Subcutaneous abdominal adipose tissue (tissue), 5 donors: ENCODE measurements at regions not wholly inside any gene's neighbourhood (a gene's known extent, or its start where the extent isn't known, plus 50 kb on each side); places are given as distances from the start of the nearest gene placed in this dataset.

Experiments
- H3K27ac ChIP-seq: one replicate; pipeline ENCODE4 v1.7.0; 2013; ENCODE audit warnings: low read depth, mild to moderate bottlenecking, inconsistent platforms, low read length, moderate library complexity
- H3K27me3 ChIP-seq, 5 donors: one replicate each; pipeline ENCODE4 v1.7.0; 2013; ENCODE audit warnings: low read length in 5 of 5, inconsistent platforms in 1 of 5; ENCODE audit not compliant: control insufficient read depth in 5 of 5, insufficient read depth in 4 of 5
- H3K36me3 ChIP-seq, 5 donors: one replicate each; pipeline ENCODE4 v1.7.0; 2013; ENCODE audit warnings: low read length in 5 of 5; ENCODE audit not compliant: control insufficient read depth in 5 of 5, insufficient read depth in 5 of 5
- H3K4me1 ChIP-seq, 5 donors: one replicate each; pipeline ENCODE4 v1.7.0; 2013; ENCODE audit warnings: low read length in 5 of 5, mild to moderate bottlenecking in 3 of 5, moderate library complexity in 1 of 5; ENCODE audit not compliant: control insufficient read depth in 5 of 5, insufficient read depth in 5 of 5
- H3K4me3 ChIP-seq, 5 donors: one replicate each; pipeline ENCODE4 v1.7.0; 2013; ENCODE audit warnings: low read length in 5 of 5, low read depth in 1 of 5
- H3K9ac ChIP-seq, 5 donors: one replicate each; pipeline ENCODE4 v1.7.0; 2013; ENCODE audit warnings: low read length in 5 of 5, mild to moderate bottlenecking in 4 of 5, moderate library complexity in 3 of 5
- H3K9me3 ChIP-seq, 5 donors: one replicate each; pipeline ENCODE4 v1.7.0; 2013; ENCODE audit warnings: low read length in 5 of 5; ENCODE audit not compliant: control insufficient read depth in 5 of 5
- donor health status: healthy.
- donor health status: healthy.
- donor health status: healthy.
- donor health status: healthy.
- donor health status: healthy.

DNA sequence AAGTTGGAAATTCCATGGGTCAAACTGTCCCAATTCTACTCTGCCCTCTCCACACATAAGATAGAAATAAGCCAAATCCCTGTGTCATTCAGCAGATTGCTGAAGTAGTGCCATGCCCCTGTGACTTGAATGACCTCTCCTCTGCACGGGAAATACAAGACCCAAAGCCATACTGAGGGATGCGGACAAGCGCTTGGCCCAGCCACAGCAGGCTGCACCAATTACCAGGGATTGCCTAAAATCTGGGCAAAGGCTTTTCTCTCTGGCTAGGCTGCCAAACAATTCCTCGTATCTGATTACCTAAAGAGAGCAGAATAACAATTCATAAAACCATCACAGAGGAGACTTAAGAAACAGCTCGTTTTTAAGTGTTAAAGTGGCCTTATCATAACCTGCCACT is 421.8 kb upstream of the JARID2 start:
- Histone ChIP-seq H3K9me3 (no peaks in the 10 kb centered on the region), H3K27ac (peak overlapping the region; percentile 70), H3K36me3 (no peaks in the 10 kb centered on the region), H3K4me3 (no peak overlapping the region), H3K9ac (no peak overlapping the region), H3K4me1 (peaks cover 7 to 32% (median 24%) of the 10 kb centered on the region in 5 donors), H3K27me3 (no peaks in the 10 kb centered on the region)

DNA sequence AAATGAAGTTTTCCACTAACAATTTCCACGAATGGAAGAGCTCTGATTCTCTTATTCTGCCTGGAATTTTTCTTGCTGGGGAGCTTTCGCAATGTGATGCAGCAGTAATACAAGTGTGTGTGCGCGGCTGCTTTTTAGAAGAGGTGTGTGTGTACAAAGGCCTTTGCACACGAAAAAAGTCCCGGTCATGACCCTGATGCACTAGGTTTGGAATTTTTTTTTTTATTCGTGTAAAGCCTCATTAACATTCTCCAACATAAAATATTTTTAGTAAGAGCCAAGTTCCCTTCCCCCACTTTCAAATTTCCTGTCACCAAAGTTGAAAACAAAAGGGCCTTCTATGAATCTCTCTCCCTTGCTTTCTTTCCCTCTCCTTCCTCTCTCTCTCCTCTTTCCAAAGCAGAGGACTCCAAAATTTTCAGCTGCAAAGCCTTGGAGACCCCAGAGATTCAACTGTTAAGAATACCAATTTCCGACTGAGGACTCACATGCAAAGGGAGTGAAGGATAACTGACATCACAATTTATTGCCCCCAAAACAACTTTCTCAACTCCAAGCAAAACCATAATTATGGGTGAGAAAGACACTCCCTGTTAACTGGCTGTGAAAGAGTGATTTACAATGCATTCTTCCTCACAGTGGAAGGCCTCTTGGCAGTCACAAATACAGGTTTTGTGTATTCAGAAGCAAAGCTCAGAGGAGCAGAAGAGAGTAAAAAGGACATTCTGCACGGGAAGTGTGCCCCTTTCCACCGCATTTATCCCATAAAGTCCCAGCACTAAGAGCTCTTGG is 421.2 kb upstream of the JARID2 start:
- Histone ChIP-seq H3K27ac (peak overlapping the region; percentile 70), H3K27me3 (no peaks in the 10 kb centered on the region), H3K9me3 (no peaks in the 10 kb centered on the region), H3K4me1 (peaks cover 7 to 27% (median 23%) of the 10 kb centered on the region in 5 donors), H3K9ac (no peak overlapping the region), H3K4me3 (no peak overlapping the region), H3K36me3 (no peaks in the 10 kb centered on the region)

DNA sequence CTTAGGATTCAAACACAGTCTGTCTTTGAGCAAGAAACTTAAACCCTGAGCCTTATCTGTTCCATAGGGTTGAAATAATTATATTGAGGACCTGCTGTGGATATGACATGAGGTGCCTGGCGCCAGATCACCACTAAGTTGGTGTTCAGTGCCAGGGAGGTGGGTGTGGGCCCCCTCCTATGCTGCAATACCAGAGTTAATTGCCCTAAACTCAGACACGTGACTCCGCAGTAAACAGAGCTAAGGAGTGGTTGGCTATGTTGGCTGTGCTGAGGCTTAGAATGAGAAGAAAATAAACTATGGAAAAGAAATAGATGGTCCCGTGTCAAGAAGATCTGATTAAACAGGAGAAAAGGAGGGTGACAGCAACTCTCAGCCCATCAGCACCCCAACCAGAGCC is 419.4 kb upstream of the JARID2 start:
- H3K27ac ChIP-seq, result no peak overlapping the region
- H3K4me1 ChIP-seq, result peaks cover 7 to 24% (median 23%) of the 10 kb centered on the region in 5 donors
- no peak overlapping the region for H3K9ac ChIP-seq
- H3K36me3 ChIP-seq, result no peaks in the 10 kb centered on the region
- no peaks in the 10 kb centered on the region for H3K27me3 ChIP-seq
- no peaks in the 10 kb centered on the region for H3K9me3 ChIP-seq
- no peak overlapping the region for H3K4me3 ChIP-seq

DNA sequence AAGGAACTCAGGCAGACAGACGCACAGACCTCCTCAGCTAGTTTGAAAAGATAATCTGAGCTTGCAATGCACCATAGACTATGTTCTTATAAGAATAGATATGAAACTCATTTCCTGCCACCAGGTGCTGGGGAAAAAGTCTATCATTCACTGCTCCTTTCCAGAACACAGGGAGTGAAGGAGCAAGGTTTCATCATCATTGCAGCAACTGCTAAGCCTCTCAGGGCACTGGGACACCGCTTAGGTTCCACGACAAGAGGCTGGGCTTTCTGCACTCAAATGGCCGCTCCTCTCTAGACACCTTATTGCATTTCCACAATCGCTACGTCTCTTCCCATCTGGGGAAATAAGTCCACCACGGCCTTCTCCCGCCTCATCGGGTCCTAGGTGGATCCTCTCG is 418.5 kb upstream of the JARID2 start:
- Histone ChIP-seq H3K9me3 (no peaks in the 10 kb centered on the region), H3K27ac (no peak overlapping the region), H3K4me1 (peaks cover 7 to 24% (median 22%) of the 10 kb centered on the region in 5 donors), H3K4me3 (no peak overlapping the region), H3K36me3 (no peaks in the 10 kb centered on the region), H3K9ac (no peak overlapping the region), H3K27me3 (no peaks in the 10 kb centered on the region)

DNA sequence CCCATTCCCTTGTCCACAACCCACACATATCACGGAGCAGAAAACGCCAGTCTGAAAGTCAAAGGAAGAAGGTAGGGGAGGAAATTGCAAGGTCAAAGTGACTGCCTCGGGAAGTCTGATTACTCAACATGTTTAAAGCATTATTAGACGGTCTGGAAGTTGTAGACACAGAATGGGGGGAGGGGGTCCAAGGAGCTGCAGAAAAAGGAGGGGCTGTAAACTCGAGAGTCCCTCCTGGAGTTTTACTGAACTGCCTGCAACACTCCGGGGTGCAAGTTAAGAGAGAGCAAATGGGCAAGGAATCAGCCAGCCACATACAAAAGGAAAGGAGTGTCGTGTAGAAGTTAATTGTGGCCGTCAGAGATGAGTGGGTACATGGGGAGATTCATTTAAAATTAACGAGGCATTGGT is 417.7 kb upstream of the JARID2 start:
- Histone ChIP-seq H3K27me3 (no peaks in the 10 kb centered on the region), H3K9me3 (no peaks in the 10 kb centered on the region), H3K36me3 (no peaks in the 10 kb centered on the region), H3K4me3 (no peak overlapping the region), H3K9ac (no peak overlapping the region), H3K4me1 (peaks cover 7 to 24% (median 22%) of the 10 kb centered on the region in 5 donors), H3K27ac (no peak overlapping the region)

DNA sequence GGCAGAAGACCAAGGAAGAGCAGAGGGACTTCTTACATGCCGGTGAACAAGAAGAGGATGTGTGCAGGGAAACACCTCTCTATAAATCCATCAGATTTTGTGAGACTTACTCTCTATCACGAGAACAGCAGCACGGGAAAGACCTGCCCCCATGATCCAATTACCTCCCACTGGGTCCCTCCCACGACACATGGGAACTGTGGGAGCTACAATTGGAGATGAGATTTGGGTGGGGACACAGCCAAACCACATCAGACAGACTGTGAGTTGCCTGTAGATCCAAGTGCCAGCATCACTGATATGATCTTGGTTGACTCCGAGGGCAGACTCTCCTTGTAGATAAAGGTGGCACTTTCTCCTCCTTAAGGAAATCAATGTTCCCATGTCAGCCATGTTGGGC is 414.8 kb upstream of the JARID2 start:
- Histone ChIP-seq H3K4me1 (peaks cover 0 to 3% (median 1%) of the 10 kb centered on the region in 5 donors), H3K4me3 (no peak overlapping the region), H3K9ac (no peak overlapping the region), H3K27me3 (no peaks in the 10 kb centered on the region), H3K36me3 (no peaks in the 10 kb centered on the region), H3K27ac (no peak overlapping the region), H3K9me3 (no peaks in the 10 kb centered on the region)

DNA sequence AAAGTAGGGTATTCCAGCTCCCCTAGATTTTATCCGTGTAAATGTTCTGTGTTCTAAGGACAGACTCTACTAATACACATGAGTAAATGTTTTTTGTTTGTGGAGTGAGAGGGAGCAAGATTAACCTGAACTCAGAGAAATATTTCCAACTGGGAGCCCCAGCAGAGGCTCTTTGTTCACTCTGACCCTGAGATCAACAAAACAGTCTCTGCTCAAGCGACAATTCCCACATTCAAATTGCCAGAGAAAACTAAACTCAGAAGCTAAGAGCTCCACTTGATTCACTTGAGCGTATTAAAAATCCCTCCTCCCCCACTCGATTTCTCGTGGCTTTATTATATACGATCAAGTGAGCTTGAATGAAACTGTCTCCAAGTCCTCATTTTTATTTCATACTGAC is 413.9 kb upstream of the JARID2 start:
- Histone ChIP-seq H3K27me3 (no peaks in the 10 kb centered on the region), H3K4me1 (peaks cover 0 to 2% (median 0%) of the 10 kb centered on the region in 5 donors), H3K36me3 (no peaks in the 10 kb centered on the region), H3K9ac (no peak overlapping the region), H3K4me3 (no peak overlapping the region), H3K9me3 (no peaks in the 10 kb centered on the region), H3K27ac (no peak overlapping the region)

DNA sequence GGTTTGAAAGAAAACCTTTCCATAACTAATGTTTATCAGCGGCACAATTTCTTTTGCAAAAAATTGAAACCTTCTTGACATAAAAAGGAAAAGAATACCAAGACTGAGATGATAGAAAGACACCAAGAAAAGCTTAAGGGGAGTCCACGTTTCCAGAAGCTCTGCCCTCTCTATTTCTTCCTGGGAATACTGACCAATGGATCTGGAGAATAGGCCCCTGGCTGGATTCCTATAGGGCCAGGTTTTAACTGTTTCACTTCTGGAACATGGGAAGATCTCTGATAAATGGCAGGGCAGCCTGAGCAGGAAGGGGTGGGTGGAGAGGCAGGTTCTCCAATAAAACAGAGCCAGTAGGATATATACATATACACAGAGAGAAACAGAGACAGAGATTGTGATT is 413.4 kb upstream of the JARID2 start:
- H3K27me3 ChIP-seq, result no peaks in the 10 kb centered on the region
- H3K27ac ChIP-seq, result no peak overlapping the region
- peaks cover 0 to 7% (median 0%) of the 10 kb centered on the region in 5 donors for H3K4me1 ChIP-seq
- H3K9ac ChIP-seq, result no peak overlapping the region
- H3K36me3 ChIP-seq, result no peaks in the 10 kb centered on the region
- no peaks in the 10 kb centered on the region for H3K9me3 ChIP-seq
- H3K4me3 ChIP-seq, result no peak overlapping the region

DNA sequence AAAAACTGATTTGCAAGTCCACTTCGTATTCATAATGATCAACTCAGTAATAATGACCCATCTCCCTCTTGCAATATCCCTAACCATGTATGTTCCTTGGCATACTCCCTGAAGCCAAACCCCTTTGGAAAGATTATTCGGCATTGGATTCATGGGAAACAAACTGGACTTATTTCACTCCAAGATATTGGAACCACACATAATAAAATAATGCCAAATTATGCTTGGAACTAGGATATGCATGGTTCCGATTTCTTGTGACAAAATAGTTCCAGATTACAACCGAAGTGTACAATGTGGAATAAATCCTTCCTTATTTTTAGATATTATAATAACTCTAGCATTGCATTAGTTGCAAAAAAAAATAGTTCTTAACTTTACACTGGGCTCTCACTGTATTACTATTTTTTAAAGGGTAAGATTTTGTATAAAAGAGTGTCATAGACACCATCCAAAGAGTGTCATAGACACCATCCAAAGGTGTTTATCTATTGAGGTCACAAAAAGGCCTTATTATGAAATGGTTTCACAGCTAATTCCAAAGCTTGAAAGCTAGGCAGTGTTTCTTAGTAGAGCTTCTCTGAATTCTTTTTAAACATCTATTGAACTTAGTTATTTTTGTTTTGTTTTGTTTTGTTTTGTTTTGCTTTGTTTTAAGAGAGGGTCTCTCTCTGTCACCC is 410.9 kb upstream of the JARID2 start:
- H3K27ac ChIP-seq, result no peak overlapping the region

DNA sequence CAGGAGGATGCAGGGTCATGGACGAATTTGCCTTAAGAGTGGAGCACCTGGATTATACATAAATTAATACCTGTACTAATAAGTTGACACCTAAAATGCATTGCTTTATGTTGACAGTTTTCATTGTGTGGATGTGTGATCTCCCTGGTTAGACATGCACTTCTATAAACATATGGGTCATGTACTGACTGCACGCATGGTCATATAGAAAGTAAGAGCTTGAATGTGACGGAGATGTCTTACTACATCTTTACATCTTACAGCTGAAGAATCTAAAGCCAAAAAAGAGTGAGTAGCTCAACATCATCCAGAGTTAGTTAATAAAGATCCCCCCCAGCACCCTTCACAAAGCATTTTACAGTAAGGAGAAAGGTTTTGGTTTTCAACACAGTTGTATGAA is 408.4 kb upstream of the JARID2 start:
- Histone ChIP-seq H3K9me3 (no peaks in the 10 kb centered on the region), H3K9ac (no peak overlapping the region), H3K27ac (no peak overlapping the region), H3K36me3 (no peaks in the 10 kb centered on the region), H3K4me3 (no peak overlapping the region), H3K27me3 (no peaks in the 10 kb centered on the region), H3K4me1 (peaks cover 0 to 8% (median 0%) of the 10 kb centered on the region in 5 donors)

More for the DNA sequence above, 410.9 kb upstream of the JARID2 start:
- no peaks in the 10 kb centered on the region for H3K27me3 ChIP-seq
- no peaks in the 10 kb centered on the region for H3K9me3 ChIP-seq
- no peak overlapping the region for H3K9ac ChIP-seq
- H3K4me1 ChIP-seq, result peaks cover 0 to 8% (median 0%) of the 10 kb centered on the region in 5 donors
- no peaks in the 10 kb centered on the region for H3K36me3 ChIP-seq
- H3K4me3 ChIP-seq, result no peak overlapping the region
